Left lung (tissue), 4 donors: ENCODE measurements at regions not wholly inside any gene's neighbourhood (a gene's known extent, or its start where the extent isn't known, plus 50 kb on each side); places are given as distances from the start of the nearest gene placed in this dataset.

ENCODE experiments used
- ATAC-seq: fragments of 200-7000 bp; cut with Tn5 transposase; one replicate; pipeline ENCODE4 v1.9.1; 2020; ENCODE audit warnings: moderate library complexity
- DNase-seq, 4 donors: peaks; one replicate each; pipeline ENCODE4 v3.0.0-alpha.2; 2013 to 2020
- H3K27ac ChIP-seq, 2 donors: fragments of 200-600 bp; sonication (generic) in 1 of 2; one replicate each; pipeline versions ENCODE4 v1.5.0 to v1.8.0; 2020 to 2021
- H3K27me3 ChIP-seq, 2 donors: fragments of 200-600 bp; sonication (generic) in 1 of 2; one replicate each; pipeline versions ENCODE4 v1.5.0 to v1.8.0; 2020 to 2021
- H3K36me3 ChIP-seq, 2 donors: fragments of 200-600 bp; sonication (generic) in 1 of 2; one replicate each; pipeline versions ENCODE4 v1.5.0 to v1.8.0; 2020 to 2021
- H3K4me1 ChIP-seq, 2 donors: fragments of 200-600 bp; one replicate each; pipeline ENCODE4 v1.8.0; 2021
- H3K4me3 ChIP-seq, 2 donors: fragments of 200-600 bp; sonication (generic) in 1 of 2; one replicate each; pipeline versions ENCODE4 v1.5.0 to v1.8.0; 2020 to 2021; ENCODE audit warnings: mild to moderate bottlenecking in 1 of 2
- H3K9me3 ChIP-seq, 2 donors: fragments of 200-600 bp; sonication (generic) in 1 of 2; one replicate each; pipeline versions ENCODE4 v1.5.0 to v1.8.0; 2020 to 2021
- intact Hi-C, 2 donors: fragments of 100-400 bp; cut with DNase I; formaldehyde crosslinking; loops; one replicate each; pipeline versions ENCODE4 v1.11.2 to v1.14.2; 2022
- TF ChIP-seq, protein P1 (sequence below), 2 donors: fragments of 200-600 bp; sonication (generic) in 1 of 2; IDR thresholded peaks; one replicate each; pipeline versions ENCODE4 v1.5.0 to v1.8.0; 2021; ENCODE audit warnings: antibody characterized with exemption in 2 of 2
- donor health status: DM: no; HTN: yes; CAD: no.
- donor health status: DM: no; HTN: no; CAD: no.

DNA sequence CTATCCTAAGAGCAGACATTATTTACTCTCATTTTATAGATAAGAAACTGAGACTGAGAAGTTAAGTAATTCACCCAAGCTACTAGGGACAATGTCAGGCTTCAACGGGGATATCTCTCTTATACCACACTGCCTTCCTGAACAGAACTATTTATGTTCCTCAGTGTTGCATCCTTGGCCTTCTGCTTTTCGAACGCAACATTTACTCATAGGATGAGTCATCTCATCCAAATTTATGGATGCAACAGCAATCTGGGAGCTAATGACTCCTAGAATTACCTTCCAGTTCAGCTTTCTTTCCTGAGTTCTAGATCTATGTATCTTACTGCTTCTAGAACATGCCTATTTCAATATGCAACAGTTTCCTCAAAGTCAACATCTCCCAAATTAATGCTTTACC is 103.6 kb upstream of the PAM start:
- H3K36me3 ChIP-seq, result no peaks in the 10 kb centered on the region
- no peak overlapping the region for H3K4me3 ChIP-seq
- ATAC-seq, result no peak
- TF ChIP-seq, protein P1, sequence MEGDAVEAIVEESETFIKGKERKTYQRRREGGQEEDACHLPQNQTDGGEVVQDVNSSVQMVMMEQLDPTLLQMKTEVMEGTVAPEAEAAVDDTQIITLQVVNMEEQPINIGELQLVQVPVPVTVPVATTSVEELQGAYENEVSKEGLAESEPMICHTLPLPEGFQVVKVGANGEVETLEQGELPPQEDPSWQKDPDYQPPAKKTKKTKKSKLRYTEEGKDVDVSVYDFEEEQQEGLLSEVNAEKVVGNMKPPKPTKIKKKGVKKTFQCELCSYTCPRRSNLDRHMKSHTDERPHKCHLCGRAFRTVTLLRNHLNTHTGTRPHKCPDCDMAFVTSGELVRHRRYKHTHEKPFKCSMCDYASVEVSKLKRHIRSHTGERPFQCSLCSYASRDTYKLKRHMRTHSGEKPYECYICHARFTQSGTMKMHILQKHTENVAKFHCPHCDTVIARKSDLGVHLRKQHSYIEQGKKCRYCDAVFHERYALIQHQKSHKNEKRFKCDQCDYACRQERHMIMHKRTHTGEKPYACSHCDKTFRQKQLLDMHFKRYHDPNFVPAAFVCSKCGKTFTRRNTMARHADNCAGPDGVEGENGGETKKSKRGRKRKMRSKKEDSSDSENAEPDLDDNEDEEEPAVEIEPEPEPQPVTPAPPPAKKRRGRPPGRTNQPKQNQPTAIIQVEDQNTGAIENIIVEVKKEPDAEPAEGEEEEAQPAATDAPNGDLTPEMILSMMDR (IDR thresholded peaks at IDR 0.05), result no peak
- H3K27me3 ChIP-seq, result no peaks in the 10 kb centered on the region
- no peak for DNase-seq
- no peaks in the 10 kb centered on the region for H3K4me1 ChIP-seq
- H3K9me3 ChIP-seq, result no peaks in the 10 kb centered on the region
- intact Hi-C loops, result no loop called here
- no peak overlapping the region for H3K27ac ChIP-seq

GRCh38 chr5:102654559-102655349 is 100.4 kb upstream of the PAM start:
- ATAC-seq (no peak), DNase-seq (no peak)
- Histone ChIP-seq H3K27ac (no peak overlapping the region), H3K36me3 (no peaks in the 10 kb centered on the region), H3K9me3 (no peaks in the 10 kb centered on the region), H3K27me3 (no peaks in the 10 kb centered on the region), H3K4me1 (no peaks in the 10 kb centered on the region), H3K4me3 (no peak overlapping the region)
- intact Hi-C loops, result no loop called here
- TF ChIP-seq, protein P1 (IDR thresholded peaks at IDR 0.05), result no peak

- DNase-seq (no peak), ATAC-seq (no peak)
- no peaks in the 10 kb centered on the region for H3K4me1 ChIP-seq
- H3K27ac ChIP-seq, result no peak overlapping the region
- TF ChIP-seq, protein P1 (IDR thresholded peaks at IDR 0.05), result no peak
- H3K4me3 ChIP-seq, result no peak overlapping the region
- H3K27me3 ChIP-seq, result no peaks in the 10 kb centered on the region
- H3K36me3 ChIP-seq, result no peaks in the 10 kb centered on the region
- no peaks in the 10 kb centered on the region for H3K9me3 ChIP-seq
- intact Hi-C loops, result no loop called here
Observed at GRCh38 chr5:102659151-102659550, 96.0 kb upstream of the PAM start.

DNA sequence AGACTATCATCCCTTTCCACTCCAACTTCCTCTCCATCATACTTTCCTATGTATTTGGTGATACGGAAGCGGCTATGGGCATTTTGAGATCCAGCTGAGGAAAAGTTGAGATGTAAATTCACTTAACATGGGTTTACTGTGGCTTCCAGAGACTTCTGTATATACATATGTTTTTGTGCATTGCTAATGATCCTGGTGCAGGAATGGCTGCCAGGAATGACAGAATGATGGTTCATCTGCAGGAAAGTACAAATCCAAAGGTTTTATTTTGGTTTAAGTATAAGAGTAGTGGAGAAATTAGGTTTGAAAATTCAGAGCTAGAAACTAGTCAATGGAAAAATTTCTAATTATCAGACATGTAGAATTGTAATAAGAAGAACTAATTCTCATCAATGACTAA is 95.0 kb upstream of the PAM start:
- TF ChIP-seq, protein P1 (IDR thresholded peaks at IDR 0.05), result no peak
- Histone ChIP-seq H3K27ac (no peak overlapping the region), H3K4me3 (no peak overlapping the region), H3K27me3 (no peaks in the 10 kb centered on the region), H3K9me3 (no peaks in the 10 kb centered on the region), H3K36me3 (no peaks in the 10 kb centered on the region), H3K4me1 (no peaks in the 10 kb centered on the region)
- intact Hi-C loops, result no loop called here
- ATAC-seq, result no peak
- no peak for DNase-seq

- Histone ChIP-seq H3K4me3 (no peak overlapping the region), H3K27me3 (no peaks in the 10 kb centered on the region), H3K27ac (no peak overlapping the region), H3K4me1 (no peaks in the 10 kb centered on the region), H3K9me3 (no peaks in the 10 kb centered on the region), H3K36me3 (no peaks in the 10 kb centered on the region)
- intact Hi-C loops, result no loop called here
- ATAC-seq (no peak), DNase-seq (no peak)
- TF ChIP-seq, protein P1 (IDR thresholded peaks at IDR 0.05), result no peak
Observed at GRCh38 chr5:102663749-102664530, 91.2 kb upstream of the PAM start.
